ENCODE measurements at regions not wholly inside any gene's neighbourhood (a gene's known extent, or its start where the extent isn't known, plus 50 kb on each side); places are given as distances from the start of the nearest gene placed in this dataset.

- FAIRE-seq: no peak
- TF ChIP-seq POLR2AphosphoS5 (IDR thresholded peaks at IDR 0.05; ENCODE audit: low read depth, low read length) (no peak), PAX5 (IDR thresholded peaks at IDR 0.05; ENCODE audit: insufficient read depth, low read length, severe bottlenecking) (no peak), POLR2A (IDR thresholded peaks at IDR 0.05; ENCODE audit: low read depth, low read length) (no peak), POU2F2 (IDR thresholded peaks at IDR 0.05; ENCODE audit: low read depth, low read length) (no peak), TAF1 (IDR thresholded peaks at IDR 0.05; ENCODE audit: low read depth, low read length) (no peak), SPI1 (IDR thresholded peaks at IDR 0.05; ENCODE audit: low read depth, low read length) (no peak)
- DNase-seq (ENCODE audit: insufficient read length, low spot score): no peak
These were observed 203.7 kb upstream of the CDH5 start for GRCh38 chr16:66162821-66163220.

- TF ChIP-seq TAF1 (IDR thresholded peaks at IDR 0.05; ENCODE audit: low read depth, low read length): no peak
- TF ChIP-seq POLR2A (IDR thresholded peaks at IDR 0.05; ENCODE audit: low read depth, low read length): no peak
- TF ChIP-seq POU2F2 (IDR thresholded peaks at IDR 0.05; ENCODE audit: low read depth, low read length): no peak
- TF ChIP-seq SPI1 (IDR thresholded peaks at IDR 0.05; ENCODE audit: low read depth, low read length): no peak
- TF ChIP-seq PAX5 (IDR thresholded peaks at IDR 0.05; ENCODE audit: insufficient read depth, low read length, severe bottlenecking): no peak
- no peak for TF ChIP-seq POLR2AphosphoS5 (IDR thresholded peaks at IDR 0.05; ENCODE audit: low read depth, low read length)
- FAIRE-seq (no peak), DNase-seq (ENCODE audit: insufficient read length, low spot score) (no peak)
These were observed 204.5 kb upstream of the CDH5 start for GRCh38 chr16:66161942-66162341.

- FAIRE-seq (no peak), DNase-seq (ENCODE audit: insufficient read length, low spot score) (no peak)
- no peak for TF ChIP-seq POLR2AphosphoS5 (IDR thresholded peaks at IDR 0.05; ENCODE audit: low read depth, low read length)
- no peak for TF ChIP-seq PAX5 (IDR thresholded peaks at IDR 0.05; ENCODE audit: insufficient read depth, low read length, severe bottlenecking)
- no peak for TF ChIP-seq POLR2A (IDR thresholded peaks at IDR 0.05; ENCODE audit: low read depth, low read length)
- TF ChIP-seq POU2F2 (IDR thresholded peaks at IDR 0.05; ENCODE audit: low read depth, low read length): no peak
- no peak for TF ChIP-seq SPI1 (IDR thresholded peaks at IDR 0.05; ENCODE audit: low read depth, low read length)
These were observed 205.2 kb upstream of the CDH5 start for GRCh38 chr16:66161269-66161668.

GRCh38 chr16:66159987-66160386 lies 206.5 kb upstream of the CDH5 start:
- FAIRE-seq (no peak), DNase-seq (ENCODE audit: insufficient read length, low spot score) (no peak)
- no peak for TF ChIP-seq TAF1 (IDR thresholded peaks at IDR 0.05; ENCODE audit: low read depth, low read length)
- TF ChIP-seq POLR2AphosphoS5 (IDR thresholded peaks at IDR 0.05; ENCODE audit: low read depth, low read length): no peak
- no peak for TF ChIP-seq SPI1 (IDR thresholded peaks at IDR 0.05; ENCODE audit: low read depth, low read length)
- TF ChIP-seq POLR2A (IDR thresholded peaks at IDR 0.05; ENCODE audit: low read depth, low read length): no peak
- no peak for TF ChIP-seq POU2F2 (IDR thresholded peaks at IDR 0.05; ENCODE audit: low read depth, low read length)
- TF ChIP-seq PAX5 (IDR thresholded peaks at IDR 0.05; ENCODE audit: insufficient read depth, low read length, severe bottlenecking): no peak

GRCh38 chr16:66156538-66156937 lies 210.0 kb upstream of the CDH5 start:
- FAIRE-seq: no peak
- DNase-seq (ENCODE audit: insufficient read length, low spot score): no peak
- no peak for TF ChIP-seq POLR2A (IDR thresholded peaks at IDR 0.05; ENCODE audit: low read depth, low read length)
- no peak for TF ChIP-seq POU2F2 (IDR thresholded peaks at IDR 0.05; ENCODE audit: low read depth, low read length)
- TF ChIP-seq POLR2AphosphoS5 (IDR thresholded peaks at IDR 0.05; ENCODE audit: low read depth, low read length): no peak
- no peak for TF ChIP-seq TAF1 (IDR thresholded peaks at IDR 0.05; ENCODE audit: low read depth, low read length)
- no peak for TF ChIP-seq PAX5 (IDR thresholded peaks at IDR 0.05; ENCODE audit: insufficient read depth, low read length, severe bottlenecking)
- TF ChIP-seq SPI1 (IDR thresholded peaks at IDR 0.05; ENCODE audit: low read depth, low read length): no peak

GRCh38 chr16:66155933-66156332 lies 210.6 kb upstream of the CDH5 start:
- FAIRE-seq (no peak), DNase-seq (ENCODE audit: insufficient read length, low spot score) (no peak)
- TF ChIP-seq POLR2AphosphoS5 (IDR thresholded peaks at IDR 0.05; ENCODE audit: low read depth, low read length): no peak

- TF ChIP-seq POLR2A (IDR thresholded peaks at IDR 0.05; ENCODE audit: low read depth, low read length) (no peak), POLR2AphosphoS5 (IDR thresholded peaks at IDR 0.05; ENCODE audit: low read depth, low read length) (no peak), SPI1 (IDR thresholded peaks at IDR 0.05; ENCODE audit: low read depth, low read length) (no peak), TAF1 (IDR thresholded peaks at IDR 0.05; ENCODE audit: low read depth, low read length) (no peak), PAX5 (IDR thresholded peaks at IDR 0.05; ENCODE audit: insufficient read depth, low read length, severe bottlenecking) (no peak), POU2F2 (IDR thresholded peaks at IDR 0.05; ENCODE audit: low read depth, low read length) (no peak)
- FAIRE-seq (no peak), DNase-seq (ENCODE audit: insufficient read length, low spot score) (no peak)
These were observed 211.7 kb upstream of the CDH5 start for GRCh38 chr16:66154801-66155200.

GRCh38 chr16:66152823-66153393 lies 213.6 kb upstream of the CDH5 start:
- DNase-seq (ENCODE audit: insufficient read length, low spot score) (no peak), FAIRE-seq (no peak)
- TF ChIP-seq POLR2A (IDR thresholded peaks at IDR 0.05; ENCODE audit: low read depth, low read length): no peak
- TF ChIP-seq POLR2AphosphoS5 (IDR thresholded peaks at IDR 0.05; ENCODE audit: low read depth, low read length): no peak
- no peak for TF ChIP-seq PAX5 (IDR thresholded peaks at IDR 0.05; ENCODE audit: insufficient read depth, low read length, severe bottlenecking)
- TF ChIP-seq TAF1 (IDR thresholded peaks at IDR 0.05; ENCODE audit: low read depth, low read length): no peak
- TF ChIP-seq SPI1 (IDR thresholded peaks at IDR 0.05; ENCODE audit: low read depth, low read length): no peak
- TF ChIP-seq POU2F2 (IDR thresholded peaks at IDR 0.05; ENCODE audit: low read depth, low read length): no peak

- DNase-seq (ENCODE audit: insufficient read length, low spot score): no peak
- no peak for FAIRE-seq
- TF ChIP-seq POLR2AphosphoS5 (IDR thresholded peaks at IDR 0.05; ENCODE audit: low read depth, low read length): no peak
- no peak for TF ChIP-seq TAF1 (IDR thresholded peaks at IDR 0.05; ENCODE audit: low read depth, low read length)
- no peak for TF ChIP-seq POU2F2 (IDR thresholded peaks at IDR 0.05; ENCODE audit: low read depth, low read length)
- no peak for TF ChIP-seq SPI1 (IDR thresholded peaks at IDR 0.05; ENCODE audit: low read depth, low read length)
- TF ChIP-seq POLR2A (IDR thresholded peaks at IDR 0.05; ENCODE audit: low read depth, low read length): no peak
- TF ChIP-seq PAX5 (IDR thresholded peaks at IDR 0.05; ENCODE audit: insufficient read depth, low read length, severe bottlenecking): no peak
These were observed 214.3 kb upstream of the CDH5 start for GRCh38 chr16:66152181-66152580.
